GM11168 (cell line): ENCODE measurements at regions not wholly inside any gene's neighbourhood (a gene's known extent, or its start where the extent isn't known, plus 50 kb on each side); places are given as distances from the start of the nearest gene placed in this dataset.

Experiments
- in situ Hi-C: fragments of 300-500 bp; cut with MboI; formaldehyde crosslinking; loops from one replicate; pipeline ENCODE4 v1.12.0; 2022; ENCODE audit warnings: low sequenced_read_pairs; ENCODE audit not compliant: unreplicated experiment

- in situ Hi-C loops: no loop called here
These were observed 168.6 kb downstream of the TRIM33 start for GRCh38 chr1:114342376-114342775.

GRCh38 chr1:114341856-114342255, 169.1 kb downstream of the TRIM33 start:
- in situ Hi-C loops: no loop called here

GRCh38 chr1:114341299-114341698, 169.7 kb downstream of the TRIM33 start:
- in situ Hi-C loops: no loop called here

GRCh38 chr1:114340892-114341291, 170.1 kb downstream of the TRIM33 start:
- in situ Hi-C loops: no loop called here

- in situ Hi-C loops: no loop called here
These were observed 171.6 kb downstream of the TRIM33 start for GRCh38 chr1:114339379-114339778.

GRCh38 chr1:114338191-114338890, 172.7 kb downstream of the TRIM33 start:
- in situ Hi-C loops: no loop called here

- in situ Hi-C loops: no loop called here
These were observed 173.6 kb downstream of the TRIM33 start for GRCh38 chr1:114337417-114337816.

- in situ Hi-C loops: no loop called here
These were observed 174.6 kb downstream of the TRIM33 start for GRCh38 chr1:114336360-114336759.

- in situ Hi-C loops: no loop called here
These were observed 175.7 kb downstream of the TRIM33 start for GRCh38 chr1:114335273-114335672.

GRCh38 chr1:114334297-114334696, 176.7 kb downstream of the TRIM33 start:
- in situ Hi-C loops: no loop called here

- in situ Hi-C loops: no loop called here
These were observed 177.3 kb downstream of the TRIM33 start for GRCh38 chr1:114333690-114334089.

GRCh38 chr1:114331936-114332335, 178.3 kb upstream of the SYT6 start:
- in situ Hi-C loops: no loop called here

- in situ Hi-C loops: no loop called here
These were observed 176.8 kb upstream of the SYT6 start for GRCh38 chr1:114330451-114330983.

GRCh38 chr1:114328361-114328904, 174.8 kb upstream of the SYT6 start:
- in situ Hi-C loops: no loop called here

- in situ Hi-C loops: no loop called here
These were observed 170.9 kb upstream of the SYT6 start for GRCh38 chr1:114324662-114324965.

- in situ Hi-C loops: no loop called here
These were observed 170.4 kb upstream of the SYT6 start for GRCh38 chr1:114323959-114324661.

GRCh38 chr1:114322734-114323133, 169.1 kb upstream of the SYT6 start:
- in situ Hi-C loops: no loop called here

GRCh38 chr1:114322207-114322606, 168.5 kb upstream of the SYT6 start:
- in situ Hi-C loops: no loop called here

- in situ Hi-C loops: no loop called here
These were observed 166.9 kb upstream of the SYT6 start for GRCh38 chr1:114320586-114320985.

GRCh38 chr1:114319418-114319817, 165.7 kb upstream of the SYT6 start:
- in situ Hi-C loops: no loop called here

GRCh38 chr1:114318961-114319360, 165.3 kb upstream of the SYT6 start:
- in situ Hi-C loops: no loop called here

GRCh38 chr1:114316204-114316603, 162.5 kb upstream of the SYT6 start:
- in situ Hi-C loops: no loop called here
